Right lobe of liver (tissue), 4 donors: ENCODE measurements at regions not wholly inside any gene's neighbourhood (a gene's known extent, or its start where the extent isn't known, plus 50 kb on each side); places are given as distances from the start of the nearest gene placed in this dataset.
"Not testable (repeated sequence)": the region's sequence is repeated elsewhere in the genome, so short reads cannot be mapped to it uniquely, and the experiment has no call there.

Experiments used
- CTCF ChIP-seq, 4 donors: fragments of 200-600 bp in 3 of 4; fragments of 450-650 bp in 1 of 4; IDR thresholded peaks; one replicate each; pipeline versions ENCODE4 v1.5.1 to v1.8.0; 2016 to 2022; ENCODE audit warnings: antibody characterized with exemption in 4 of 4, mild to moderate bottlenecking in 2 of 4
- POLR2A ChIP-seq: fragments of 450-650 bp; IDR thresholded peaks from one replicate; pipeline ENCODE4 v1.6.1; 2017; ENCODE audit warnings: antibody characterized with exemption, mild to moderate bottlenecking
- donor health status: DM: no; HTN: no; CAD: no.
- donor health status: DM: no; HTN: no; CAD: no.
- donor health status: DM: no; HTN: yes; CAD: no.

DNA sequence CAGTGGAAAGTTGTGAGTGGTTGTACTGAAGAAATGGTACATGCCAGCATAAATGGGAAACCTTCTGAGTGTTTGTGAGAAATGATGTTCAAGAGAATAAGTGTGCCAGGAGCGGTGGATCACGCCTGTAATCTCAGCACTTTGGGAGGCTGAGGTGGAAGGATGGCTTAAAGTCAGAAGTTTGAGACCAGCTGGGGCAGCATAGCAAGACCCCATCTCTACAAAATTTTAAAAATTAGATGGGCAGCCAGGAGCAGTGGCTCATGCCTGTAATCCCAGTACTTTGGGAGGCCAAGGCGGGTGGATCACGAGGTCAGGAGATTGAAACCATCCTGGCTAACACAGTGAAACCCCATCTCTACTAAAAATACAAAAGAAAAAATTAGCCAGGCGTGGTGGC, 63.5 kb upstream of the TNRC6A start:
- not testable (repeated sequence) for TF ChIP-seq CTCF (IDR thresholded peaks at IDR 0.05); POLR2A
